Astrocyte (in vitro differentiated cells and primary cell): ENCODE measurements at regions not wholly inside any gene's neighbourhood (a gene's known extent, or its start where the extent isn't known, plus 50 kb on each side); places are given as distances from the start of the nearest gene placed in this dataset.

Experiments used
- EZH2 ChIP-seq: IDR thresholded peaks from 2 replicates; pipeline ENCODE4 v1.6.1; 2012; ENCODE audit warnings: mild to moderate bottlenecking, low read length, inconsistent platforms; ENCODE audit not compliant: insufficient read depth
- TF ChIP-seq, protein P1 (sequence below): IDR thresholded peaks from 2 replicates; pipeline ENCODE4 v1.5.1; 2011; ENCODE audit warnings: low read depth, mild to moderate bottlenecking, inconsistent platforms, low read length, moderate library complexity; ENCODE audit not compliant: insufficient read depth

- TF ChIP-seq, protein P1, sequence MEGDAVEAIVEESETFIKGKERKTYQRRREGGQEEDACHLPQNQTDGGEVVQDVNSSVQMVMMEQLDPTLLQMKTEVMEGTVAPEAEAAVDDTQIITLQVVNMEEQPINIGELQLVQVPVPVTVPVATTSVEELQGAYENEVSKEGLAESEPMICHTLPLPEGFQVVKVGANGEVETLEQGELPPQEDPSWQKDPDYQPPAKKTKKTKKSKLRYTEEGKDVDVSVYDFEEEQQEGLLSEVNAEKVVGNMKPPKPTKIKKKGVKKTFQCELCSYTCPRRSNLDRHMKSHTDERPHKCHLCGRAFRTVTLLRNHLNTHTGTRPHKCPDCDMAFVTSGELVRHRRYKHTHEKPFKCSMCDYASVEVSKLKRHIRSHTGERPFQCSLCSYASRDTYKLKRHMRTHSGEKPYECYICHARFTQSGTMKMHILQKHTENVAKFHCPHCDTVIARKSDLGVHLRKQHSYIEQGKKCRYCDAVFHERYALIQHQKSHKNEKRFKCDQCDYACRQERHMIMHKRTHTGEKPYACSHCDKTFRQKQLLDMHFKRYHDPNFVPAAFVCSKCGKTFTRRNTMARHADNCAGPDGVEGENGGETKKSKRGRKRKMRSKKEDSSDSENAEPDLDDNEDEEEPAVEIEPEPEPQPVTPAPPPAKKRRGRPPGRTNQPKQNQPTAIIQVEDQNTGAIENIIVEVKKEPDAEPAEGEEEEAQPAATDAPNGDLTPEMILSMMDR, result no peak
- TF ChIP-seq EZH2, result no peak
These were observed 57.3 kb downstream of the PALS2 start for GRCh38 chr7:24630596-24630995.
